GM23338 (cell line): ENCODE measurements at regions not wholly inside any gene's neighbourhood (a gene's known extent, or its start where the extent isn't known, plus 50 kb on each side); places are given as distances from the start of the nearest gene placed in this dataset. TPM values are rescaled to one million over a fixed set of nuclear protein-coding genes. Genes with fewer than 3 reads are reported as not detected.

ENCODE experiments used
- ATAC-seq: fragments of 200-7000 bp; cut with Tn5 transposase; 3 replicates; pipeline ENCODE4 v1.9.1; 2020
- DNase-seq: peaks from one replicate; pipeline ENCODE4 v3.0.0-alpha.2; 2015; ENCODE audit warnings: low spot score
- H2AFZ ChIP-seq: fragments of 200-600 bp; sonication (generic); 2 replicates; pipeline ENCODE4 v1.8.0; 2016; ENCODE audit warnings: antibody characterized with exemption, mild to moderate bottlenecking, moderate library complexity
- H3F3A ChIP-seq: fragments of 200-600 bp; sonication (generic); replicated peaks from 2 replicates; pipeline ENCODE4 v1.8.0; 2017; ENCODE audit warnings: antibody characterized with exemption, mixed run types, low read depth
- H3K27ac ChIP-seq: fragments of 200-600 bp; sonication (generic); 2 replicates; pipeline ENCODE4 v1.6.1; 2016; ENCODE audit warnings: low read depth
- H3K27me3 ChIP-seq: fragments of 200-600 bp; sonication (generic); 2 replicates; pipeline ENCODE4 v1.8.0; 2016; ENCODE audit warnings: mild to moderate bottlenecking, mixed run types, moderate library complexity; ENCODE audit not compliant: insufficient read depth
- H3K36me3 ChIP-seq: fragments of 200-600 bp; sonication (generic); 2 replicates; pipeline ENCODE4 v1.8.0; 2016; ENCODE audit warnings: mild to moderate bottlenecking; ENCODE audit not compliant: insufficient read depth
- H3K4me1 ChIP-seq: fragments of 200-600 bp; sonication (generic); 2 replicates; pipeline ENCODE4 v1.8.0; 2016; ENCODE audit warnings: mild to moderate bottlenecking, moderate library complexity; ENCODE audit not compliant: insufficient read depth
- H3K4me2 ChIP-seq: fragments of 200-600 bp; sonication (generic); 2 replicates; pipeline ENCODE4 v1.7.1; 2017; ENCODE audit warnings: mixed run types
- H3K4me3 ChIP-seq: fragments of 200-600 bp; sonication (generic); 2 replicates; pipeline ENCODE4 v1.6.1; 2016; ENCODE audit warnings: mixed run types
- H3K79me2 ChIP-seq: fragments of 200-600 bp; sonication (generic); replicated peaks from 2 replicates; pipeline ENCODE4 v1.8.0; 2017; ENCODE audit warnings: mild to moderate bottlenecking; ENCODE audit not compliant: insufficient read depth
- H3K9me2 ChIP-seq: fragments of 200-600 bp; sonication (generic); 2 replicates; pipeline ENCODE4 v1.8.0; 2017; ENCODE audit not compliant: insufficient read depth
- H4K20me1 ChIP-seq: fragments of 200-600 bp; sonication (generic); replicated peaks from 2 replicates; pipeline ENCODE4 v1.8.0; 2017; ENCODE audit warnings: mild to moderate bottlenecking; ENCODE audit not compliant: insufficient read depth
- H3K27ac Mint-ChIP-seq: 2 replicates; pipeline ENCODE4 v1.8.0; 2020; ENCODE audit warnings: inconsistent platforms, mild to moderate bottlenecking, moderate library complexity, mixed read lengths
- H3K27me3 Mint-ChIP-seq: 3 replicates; pipeline ENCODE4 v1.8.0; 2022; ENCODE audit warnings: low read depth, mild to moderate bottlenecking, moderate library complexity, mixed read lengths, inconsistent platforms; ENCODE audit not compliant: insufficient read depth, poor library complexity
- H3K36me3 Mint-ChIP-seq: 3 replicates; pipeline ENCODE4 v1.8.0; 2021; ENCODE audit warnings: low read depth, mild to moderate bottlenecking, inconsistent platforms, moderate library complexity, mixed read lengths
- H3K4me1 Mint-ChIP-seq: 3 replicates; pipeline ENCODE4 v1.8.0; 2020; ENCODE audit warnings: mild to moderate bottlenecking, inconsistent platforms, mixed read lengths
- H3K4me3 Mint-ChIP-seq: 3 replicates; pipeline ENCODE4 v1.8.0; 2021; ENCODE audit warnings: moderate library complexity, mild to moderate bottlenecking, inconsistent platforms, mixed read lengths
- H3K9me3 Mint-ChIP-seq: 3 replicates; pipeline ENCODE4 v1.8.0; 2020; ENCODE audit warnings: moderate library complexity, mild to moderate bottlenecking, inconsistent platforms, mixed read lengths
- CTCF ChIP-seq, 2 experiments: fragments of 200-600 bp in 1 of 2; sonication (generic) in 1 of 2; conservative IDR thresholded peaks; 2 replicates each; pipeline versions ENCODE4 v1.5.1 to v1.6.1; 2016 to 2017; ENCODE audit warnings: antibody characterized with exemption in 2 of 2, low read depth in 2 of 2, mild to moderate bottlenecking in 2 of 2, moderate library complexity in 1 of 2
- EZH2phosphoT487 ChIP-seq: fragments of 200-600 bp; sonication (generic); IDR thresholded peaks from one replicate; pipeline ENCODE4 v1.8.1; 2018; ENCODE audit warnings: antibody characterized with exemption; ENCODE audit not compliant: unreplicated experiment
- small RNA-seq: library from RNA; depleted of rRNA; stranded (forward); fragments of <200 nt; gene quantifications from one replicate; pipeline ENCODE3, GENCODE V24; 2014; ENCODE audit warnings: low replicate concordance

GRCh38 chr20:40978761-40979160 lies 49.9 kb upstream of the TOP1 start:
- H3K27me3 Mint-ChIP-seq: peaks cover 2% of the 10 kb centered on the region
- no peak for ATAC-seq
- no peak overlapping the region for H3K4me3 Mint-ChIP-seq
- Histone ChIP-seq H3F3A (no peaks in the 10 kb centered on the region), H3K4me2 (no peak overlapping the region), H4K20me1 (no peaks in the 10 kb centered on the region), H3K79me2 (no peaks in the 10 kb centered on the region), H3K27me3 (no peaks in the 10 kb centered on the region), H3K36me3 (no peaks in the 10 kb centered on the region), H3K4me3 (no peak overlapping the region), H2AFZ (no peak overlapping the region), H3K4me1 (no peaks in the 10 kb centered on the region), H3K9me2 (no peaks in the 10 kb centered on the region), H3K27ac (no peak overlapping the region)
- no peak for DNase-seq
- no peak overlapping the region for H3K27ac Mint-ChIP-seq
- H3K36me3 Mint-ChIP-seq: no peaks in the 10 kb centered on the region
- H3K4me1 Mint-ChIP-seq: no peaks in the 10 kb centered on the region
- TF ChIP-seq EZH2phosphoT487 (no peak), CTCF (conservative IDR thresholded peaks at IDR 0.05; ENCODE audit: low read depth in 2 of 2) (no peak)
- H3K9me3 Mint-ChIP-seq: peaks cover 32% of the 10 kb centered on the region

Small RNA genes in the stretch of these regions (small RNA-seq; reads per million reads assigned to genes)
- gene RNA5SP484: not detected
